GM21529 (cell line): ENCODE measurements at regions not wholly inside any gene's neighbourhood (a gene's known extent, or its start where the extent isn't known, plus 50 kb on each side); places are given as distances from the start of the nearest gene placed in this dataset.

Source experiments
- ATAC-seq: cut with Tn5 transposase; IDR thresholded peaks from one replicate; pipeline ENCODE4 v1.9.1; 2021; ENCODE audit not compliant: unreplicated experiment

- ATAC-seq: no peak
These were observed 428.6 kb downstream of the DTHD1 start for GRCh38 chr4:36709991-36710390.

GRCh38 chr4:36712013-36712412 is 430.6 kb downstream of the DTHD1 start:
- no peak for ATAC-seq

DNA sequence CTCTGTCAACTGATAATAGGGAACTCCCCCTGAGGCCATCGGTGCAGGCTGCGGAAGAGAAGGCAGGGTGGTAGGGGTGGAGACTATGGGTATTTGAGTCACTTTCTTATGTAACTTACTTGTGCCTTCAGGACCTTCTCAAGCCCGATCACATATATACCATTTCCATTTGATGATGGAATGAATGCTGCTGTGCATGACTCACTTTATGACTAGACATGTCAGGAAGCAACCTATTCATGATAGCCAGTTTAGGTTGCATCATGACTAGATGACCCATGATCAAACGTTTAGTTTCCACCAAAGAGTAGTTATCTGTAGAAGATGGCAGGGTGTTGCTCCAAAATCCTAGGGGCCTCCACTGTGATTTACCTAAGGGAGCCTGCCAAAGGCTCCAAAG is 435.5 kb downstream of the DTHD1 start:
- ATAC-seq: no peak

DNA sequence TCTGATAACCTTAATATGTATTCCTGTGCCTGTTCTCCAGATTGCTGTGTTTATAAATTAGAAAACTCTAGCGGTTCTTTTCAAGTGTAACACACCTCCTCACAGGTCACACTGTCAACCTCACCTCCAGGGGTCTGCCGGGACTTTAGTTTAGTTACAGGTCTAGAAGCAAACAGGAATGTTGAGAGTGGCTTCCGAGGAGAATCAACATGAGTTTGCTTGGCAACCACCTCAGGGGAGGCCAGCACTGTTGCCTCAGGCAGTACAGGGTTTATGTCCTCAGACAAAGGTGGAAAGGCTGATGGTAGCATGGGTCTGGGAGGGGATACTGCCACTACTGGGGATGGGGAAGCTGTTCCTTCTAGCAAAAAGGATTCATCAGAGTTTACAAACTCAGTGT is 438.0 kb downstream of the DTHD1 start:
- no peak for ATAC-seq

- no peak for ATAC-seq
These were observed 441.6 kb downstream of the DTHD1 start for GRCh38 chr4:36722986-36723385.

DNA sequence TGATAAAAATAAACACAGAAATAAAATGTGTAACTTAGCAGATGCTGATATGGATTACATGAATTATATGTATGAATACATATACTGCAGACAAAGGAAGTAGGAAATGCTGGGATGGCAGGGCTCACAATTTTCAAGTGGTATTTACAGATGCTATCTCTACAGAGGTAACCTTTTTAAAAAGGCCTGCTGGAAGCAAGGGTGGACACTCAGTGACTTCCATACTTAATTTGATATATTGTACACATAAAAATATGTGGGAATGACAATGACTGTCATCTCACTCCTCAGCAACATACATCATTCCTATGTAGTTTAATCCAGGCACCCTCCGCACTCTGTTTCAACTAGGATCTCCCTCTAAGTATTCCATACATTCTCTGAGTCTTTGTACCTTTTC is 452.9 kb downstream of the DTHD1 start:
- ATAC-seq: no peak

GRCh38 chr4:36737691-36738090 is 456.3 kb downstream of the DTHD1 start:
- ATAC-seq: no peak

DNA sequence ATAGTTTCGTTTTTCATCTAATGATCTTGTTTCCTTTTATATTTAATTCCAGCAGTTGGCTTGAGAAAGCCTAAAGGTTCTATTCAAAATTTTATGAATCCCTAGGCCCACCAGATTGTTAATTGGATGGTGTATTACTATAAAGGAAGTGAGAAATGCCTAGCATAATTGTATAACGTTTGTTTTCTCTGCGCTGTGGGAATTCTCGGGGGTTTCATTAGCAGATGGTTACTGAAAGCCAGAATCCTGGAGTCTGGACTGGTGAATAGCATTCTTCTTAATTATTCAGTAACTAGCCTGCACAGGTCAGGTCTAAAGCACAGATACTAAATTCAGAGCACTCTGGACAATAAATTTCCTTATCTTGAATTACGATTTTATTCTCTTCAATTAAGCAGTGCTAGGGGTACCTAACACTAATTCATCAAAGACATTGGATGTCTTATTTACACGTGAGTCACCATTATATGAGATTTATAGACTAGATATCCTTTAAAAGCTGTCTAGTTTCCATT is 459.4 kb downstream of the DTHD1 start:
- no peak for ATAC-seq

GRCh38 chr4:36747277-36748129 is 466.1 kb downstream of the DTHD1 start:
- ATAC-seq: no peak

DNA sequence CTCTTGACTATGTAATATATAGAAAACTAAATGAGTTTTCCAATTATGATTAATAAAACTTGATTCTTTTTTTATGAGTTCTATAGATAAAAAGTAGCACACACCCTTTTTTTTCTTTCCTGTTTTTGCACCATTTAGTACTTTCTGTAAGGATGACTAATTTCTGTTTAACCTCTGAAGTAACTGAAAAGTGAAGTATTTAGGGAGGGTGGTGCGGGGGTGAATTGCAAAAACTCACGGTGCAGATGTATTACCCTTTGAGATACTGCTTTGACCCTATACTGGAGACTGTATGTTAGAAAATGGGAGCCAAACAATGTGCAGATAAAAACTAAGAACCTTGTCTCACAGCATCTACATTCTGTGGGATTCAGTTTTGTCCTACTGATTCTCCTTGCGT is 471.6 kb downstream of the DTHD1 start:
- ATAC-seq: no peak

DNA sequence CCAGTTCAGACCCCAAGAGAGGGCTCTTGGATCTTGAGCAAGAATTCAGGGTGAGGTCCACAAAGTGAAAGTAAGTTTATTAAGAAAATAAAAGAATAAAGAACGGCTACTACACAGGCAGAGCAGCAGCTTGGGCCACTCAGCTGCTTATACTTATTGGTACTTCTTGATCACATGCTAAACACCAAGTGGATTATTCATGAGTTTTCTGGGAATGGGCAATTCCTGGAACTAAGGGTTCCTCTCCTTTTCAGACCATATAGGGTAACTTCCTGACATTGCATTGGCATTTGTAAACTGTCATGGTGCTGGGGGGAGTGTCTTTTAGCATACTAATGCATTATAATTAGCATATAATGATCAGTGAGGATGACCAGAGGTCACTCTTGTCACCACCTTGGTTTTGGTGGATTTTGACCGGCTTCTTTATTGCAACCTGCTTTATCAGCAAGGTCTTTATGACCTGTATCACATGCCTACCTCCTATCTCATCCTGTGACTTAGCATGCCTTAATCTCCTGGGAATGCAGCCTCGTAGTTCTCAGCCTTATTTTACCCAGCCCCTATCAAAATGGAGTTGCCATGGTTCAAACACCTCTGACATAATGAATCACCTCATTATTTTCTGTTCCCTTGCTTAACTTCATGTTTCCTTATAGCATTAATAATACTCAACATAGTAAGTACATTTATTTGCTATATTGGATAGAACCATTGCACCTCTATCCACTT is 476.3 kb downstream of the DTHD1 start:
- no peak for ATAC-seq

GRCh38 chr4:36758312-36759178 is 477.1 kb downstream of the DTHD1 start:
- no peak for ATAC-seq

GRCh38 chr4:36761607-36762006 is 480.2 kb downstream of the DTHD1 start:
- no peak for ATAC-seq

DNA sequence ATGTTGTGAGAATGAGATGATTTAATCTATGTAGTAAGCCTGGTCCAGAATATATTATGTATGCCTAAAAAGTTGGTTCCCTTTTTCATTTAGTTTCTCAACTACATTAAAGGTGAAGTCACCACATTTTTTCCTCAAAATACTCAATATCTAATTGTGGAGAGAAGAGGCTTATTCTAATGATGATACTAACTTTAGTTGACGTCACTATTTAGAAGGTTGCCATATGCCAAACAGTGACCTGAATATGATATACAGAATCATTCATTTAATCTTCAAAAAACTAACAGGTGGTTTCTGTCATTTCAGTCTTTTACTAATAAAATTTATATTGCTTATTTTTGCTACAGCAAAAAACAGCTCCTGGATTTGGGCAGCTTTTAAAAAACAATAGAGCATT is 480.7 kb upstream of the NWD2 start:
- ATAC-seq: no peak

DNA sequence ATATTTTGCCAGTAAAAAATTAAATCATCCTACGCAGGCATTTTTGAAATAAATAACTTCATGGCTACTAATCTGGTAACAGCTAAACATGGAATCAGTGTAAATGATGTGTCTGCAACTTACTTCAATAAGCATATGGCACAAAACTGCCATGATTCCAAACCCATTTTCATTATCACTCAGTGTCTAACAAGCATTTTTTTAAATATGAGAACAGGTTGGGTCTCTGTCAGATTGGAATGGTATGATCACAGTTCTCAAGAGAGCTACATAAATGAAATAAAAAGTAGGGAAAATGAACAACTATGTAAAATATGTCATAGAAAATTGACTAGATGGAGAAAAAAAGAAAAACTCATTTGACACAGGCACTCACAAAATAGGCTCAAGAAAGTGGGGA is 476.9 kb upstream of the NWD2 start:
- ATAC-seq: no peak

DNA sequence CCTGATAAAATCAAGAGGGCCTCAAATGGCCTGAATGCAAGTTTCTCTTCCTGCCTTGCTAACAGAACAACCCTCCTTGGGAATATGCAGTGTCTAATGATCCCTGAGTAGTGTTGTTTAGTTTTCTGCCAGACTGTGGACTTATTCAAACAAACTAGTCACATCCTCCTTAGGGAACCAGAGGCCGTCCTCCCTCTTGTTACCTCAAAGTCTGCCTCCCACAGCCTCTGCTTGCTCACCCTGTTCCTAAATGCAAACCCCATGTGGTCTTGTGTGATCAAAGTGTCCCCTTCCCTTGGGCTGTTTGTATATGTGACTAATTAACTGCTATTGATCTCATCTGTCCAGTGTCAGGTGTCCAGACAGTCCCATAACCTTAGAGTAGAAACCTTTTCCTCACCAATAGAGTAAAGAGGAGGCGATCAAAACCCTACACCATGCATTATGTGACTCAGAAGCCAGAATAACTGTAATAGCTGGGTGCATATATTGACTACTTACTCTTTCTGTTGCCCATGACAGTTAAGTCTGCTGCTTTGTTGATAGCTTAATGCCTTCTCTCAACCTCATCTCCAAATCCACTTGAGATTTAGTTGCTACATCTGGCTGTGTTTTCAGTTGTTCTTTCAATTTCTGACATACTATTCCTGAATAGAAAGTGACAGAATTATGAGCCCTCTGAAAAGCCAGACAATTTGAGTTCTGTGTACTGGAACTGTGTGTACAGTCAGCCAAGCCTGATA is 473.0 kb upstream of the NWD2 start:
- peak; percentile 43 for ATAC-seq

DNA sequence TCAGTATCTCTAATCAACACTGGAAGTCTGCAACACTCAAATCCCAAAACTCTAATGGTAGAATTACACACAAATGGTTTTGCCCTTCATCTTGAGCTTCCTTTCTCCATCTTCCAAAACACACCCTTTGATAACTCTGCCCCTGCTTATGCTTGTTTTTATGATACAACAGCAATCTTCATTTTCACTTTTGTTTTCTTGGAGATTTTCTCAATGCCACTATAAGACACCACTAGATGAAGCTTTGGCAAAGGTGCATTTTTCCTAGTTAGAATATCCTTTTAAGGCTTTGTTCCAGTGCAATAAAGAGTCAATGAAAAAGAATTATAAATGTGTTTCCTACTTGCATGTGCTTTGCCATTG is 472.4 kb upstream of the NWD2 start:
- ATAC-seq: peak; percentile 30

DNA sequence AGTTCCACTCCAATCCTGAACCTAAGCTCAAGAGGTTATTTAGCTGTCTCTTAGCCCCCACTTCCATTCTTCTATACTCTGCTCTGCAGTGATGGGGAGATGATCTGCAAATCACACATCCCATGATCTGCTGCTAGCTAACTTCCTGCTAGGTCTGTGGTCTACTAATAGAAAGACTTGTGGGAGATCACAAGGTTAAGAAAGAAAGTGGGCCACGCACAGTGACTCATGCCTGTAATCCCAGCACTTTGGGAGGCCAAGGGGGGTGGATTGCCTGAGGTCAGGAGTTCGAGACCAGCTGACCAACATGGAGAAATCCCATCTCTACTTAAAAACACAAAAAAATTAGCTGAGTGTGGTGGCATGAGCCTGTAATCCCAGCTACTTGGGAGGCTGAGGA is 471.1 kb upstream of the NWD2 start:
- no peak for ATAC-seq

DNA sequence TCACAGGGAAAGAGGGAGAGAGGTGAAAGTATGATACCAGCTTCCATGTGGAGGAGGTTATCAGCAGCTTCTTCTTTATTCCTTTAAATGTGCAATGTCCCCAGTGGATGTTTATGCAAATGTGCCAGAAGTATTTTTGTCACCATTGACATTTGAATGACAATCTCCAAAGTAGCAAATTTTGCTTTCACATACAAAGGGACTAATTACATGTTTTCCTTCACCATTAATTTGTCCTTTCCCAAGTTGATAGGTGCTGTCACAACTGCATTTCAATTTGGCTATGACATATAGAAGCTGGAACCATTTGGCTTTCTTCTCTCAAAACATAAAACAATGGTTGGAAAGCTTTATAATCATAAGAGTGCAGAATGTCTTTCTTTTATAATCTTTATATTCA is 469.0 kb upstream of the NWD2 start:
- ATAC-seq: no peak

DNA sequence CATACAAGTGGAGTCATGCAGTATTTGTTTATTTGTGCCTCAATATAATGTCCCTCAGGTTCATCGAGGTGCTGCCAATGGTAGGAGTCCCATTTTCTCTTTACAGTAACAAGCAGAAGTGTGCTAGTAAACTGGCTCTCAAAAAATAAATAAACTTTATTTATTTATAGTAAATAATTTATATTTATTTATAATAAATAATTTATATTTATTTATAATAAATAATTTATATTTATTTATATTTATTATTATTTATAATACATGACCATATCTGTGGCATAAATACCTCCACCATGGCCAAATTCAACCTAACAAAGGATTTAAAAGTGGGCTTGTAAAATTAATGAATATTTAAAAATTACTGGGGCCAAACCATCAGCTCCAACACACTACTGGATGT is 464.9 kb upstream of the NWD2 start:
- no peak for ATAC-seq

GRCh38 chr4:36785973-36786372 is 458.6 kb upstream of the NWD2 start:
- ATAC-seq: no peak
